ENCODE measurements at regions not wholly inside any gene's neighbourhood (a gene's known extent, or its start where the extent isn't known, plus 50 kb on each side); places are given as distances from the start of the nearest gene placed in this dataset.

- H3K4me3 ChIP-seq (ENCODE audit: low read depth, low read length) = no peak overlapping the region
Measured at GRCh38 chr12:53840316-53840715, 88.5 kb upstream of the CISTR start.

GRCh38 chr12:53842686-53843085 lies 90.9 kb upstream of the CISTR start:
- H3K36me3 ChIP-seq (ENCODE audit: control insufficient read depth, insufficient read depth, low read length) = no peaks in the 10 kb centered on the region
- DNase-seq (ENCODE audit: low read depth) = no peak
- H3K4me3 ChIP-seq (ENCODE audit: low read depth, low read length) = no peak overlapping the region
- H3K27me3 ChIP-seq (ENCODE audit: control insufficient read depth, insufficient read depth, low read length) = peaks cover 17% of the 10 kb centered on the region
- TF ChIP-seq CTCF (IDR thresholded peaks at IDR 0.05; ENCODE audit: insufficient read depth, low read length, poor library complexity, severe bottlenecking) = no peak

More at GRCh38 chr12:53840316-53840715, 88.5 kb upstream of the CISTR start:
- no peaks in the 10 kb centered on the region for H3K36me3 ChIP-seq (ENCODE audit: control insufficient read depth, insufficient read depth, low read length)
- H3K27me3 ChIP-seq (ENCODE audit: control insufficient read depth, insufficient read depth, low read length) = peaks cover 20% of the 10 kb centered on the region
- TF ChIP-seq CTCF (IDR thresholded peaks at IDR 0.05; ENCODE audit: insufficient read depth, low read length, poor library complexity, severe bottlenecking) = no peak
- DNase-seq (ENCODE audit: low read depth) = no peak

- peaks cover 16% of the 10 kb centered on the region for H3K27me3 ChIP-seq (ENCODE audit: control insufficient read depth, insufficient read depth, low read length)
- no peak for TF ChIP-seq CTCF (IDR thresholded peaks at IDR 0.05; ENCODE audit: insufficient read depth, low read length, poor library complexity, severe bottlenecking)
- DNase-seq (ENCODE audit: low read depth) = no peak
Measured at GRCh38 chr12:53843545-53843944, 91.8 kb upstream of the CISTR start.

GRCh38 chr12:53844994-53845844 lies 93.4 kb upstream of the HOXC13 start:
- H3K36me3 ChIP-seq (ENCODE audit: control insufficient read depth, insufficient read depth, low read length) = no peaks in the 10 kb centered on the region
- H3K27me3 ChIP-seq (ENCODE audit: control insufficient read depth, insufficient read depth, low read length) = peaks cover 10% of the 10 kb centered on the region
- peak; percentile 18 for DNase-seq (ENCODE audit: low read depth)
- H3K4me3 ChIP-seq (ENCODE audit: low read depth, low read length) = no peak overlapping the region
- no peak for TF ChIP-seq CTCF (IDR thresholded peaks at IDR 0.05; ENCODE audit: insufficient read depth, low read length, poor library complexity, severe bottlenecking)

More at GRCh38 chr12:53843545-53843944, 91.8 kb upstream of the CISTR start:
- Histone ChIP-seq H3K4me3 (ENCODE audit: low read depth, low read length) (no peak overlapping the region), H3K36me3 (ENCODE audit: control insufficient read depth, insufficient read depth, low read length) (no peaks in the 10 kb centered on the region)

- H3K36me3 ChIP-seq (ENCODE audit: control insufficient read depth, insufficient read depth, low read length) = no peaks in the 10 kb centered on the region
- no peak for DNase-seq (ENCODE audit: low read depth)
- H3K4me3 ChIP-seq (ENCODE audit: low read depth, low read length) = no peak overlapping the region
- H3K27me3 ChIP-seq (ENCODE audit: control insufficient read depth, insufficient read depth, low read length) = peaks cover 10% of the 10 kb centered on the region
- TF ChIP-seq CTCF (IDR thresholded peaks at IDR 0.05; ENCODE audit: insufficient read depth, low read length, poor library complexity, severe bottlenecking) = no peak
Measured at GRCh38 chr12:53845932-53846331, 92.7 kb upstream of the HOXC13 start.

- no peaks in the 10 kb centered on the region for H3K27me3 ChIP-seq (ENCODE audit: control insufficient read depth, insufficient read depth, low read length)
- DNase-seq (ENCODE audit: low read depth) = no peak
- no peak overlapping the region for H3K4me3 ChIP-seq (ENCODE audit: low read depth, low read length)
- no peaks in the 10 kb centered on the region for H3K36me3 ChIP-seq (ENCODE audit: control insufficient read depth, insufficient read depth, low read length)
- no peak for TF ChIP-seq CTCF (IDR thresholded peaks at IDR 0.05; ENCODE audit: insufficient read depth, low read length, poor library complexity, severe bottlenecking)
Measured at GRCh38 chr12:53849113-53849512, 89.5 kb upstream of the HOXC13 start.

All from kidney epithelial cell (primary cell).